ENCODE measurements at regions not wholly inside any gene's neighbourhood (a gene's known extent, or its start where the extent isn't known, plus 50 kb on each side); places are given as distances from the start of the nearest gene placed in this dataset.

- H3K27ac Mint-ChIP-seq (ENCODE audit: low read depth, unreplicated experiment), result no peak overlapping the region
- no peaks in the 10 kb centered on the region for H3K4me1 Mint-ChIP-seq (ENCODE audit: insufficient read depth, unreplicated experiment)
- DNase-seq (ENCODE audit: unreplicated experiment), result no peak
- H3K4me3 Mint-ChIP-seq (ENCODE audit: unreplicated experiment), result no peak overlapping the region
- CTCF ChIA-PET, result interaction anchor here (0.6 kb wide), 1 partner anchor 1590 kb away, joined by 3 read pairs; no protein-coding TSS in a partner anchor
- no peaks in the 10 kb centered on the region for H3K36me3 Mint-ChIP-seq (ENCODE audit: insufficient read depth, unreplicated experiment)
- intact Hi-C loops (cut with micrococcal nuclease), result no loop called here
- TF ChIP-seq CTCF (IDR thresholded peaks at IDR 0.05; ENCODE audit: unreplicated experiment), result no peak
- H3K9me3 Mint-ChIP-seq (ENCODE audit: unreplicated experiment), result peaks cover 59% of the 10 kb centered on the region
- POLR2A ChIA-PET, result no interaction called here
- no TSS peak for BruUV-seq (replicated peaks)
- H3K27me3 Mint-ChIP-seq (ENCODE audit: insufficient read depth, unreplicated experiment), result no peaks in the 10 kb centered on the region
Observed at GRCh38 chr19:30873691-30874090, 475.5 kb downstream of the TSHZ3 start.

GRCh38 chr19:30873003-30873402 lies 476.2 kb downstream of the TSHZ3 start:
- Mint-ChIP-seq H3K4me1 (ENCODE audit: insufficient read depth, unreplicated experiment) (no peaks in the 10 kb centered on the region), H3K27ac (ENCODE audit: low read depth, unreplicated experiment) (no peak overlapping the region), H3K9me3 (ENCODE audit: unreplicated experiment) (peaks cover 52% of the 10 kb centered on the region), H3K36me3 (ENCODE audit: insufficient read depth, unreplicated experiment) (no peaks in the 10 kb centered on the region), H3K4me3 (ENCODE audit: unreplicated experiment) (no peak overlapping the region), H3K27me3 (ENCODE audit: insufficient read depth, unreplicated experiment) (no peaks in the 10 kb centered on the region)
- CTCF ChIA-PET, result interaction anchor here (0.6 kb wide), 1 partner anchor 804 kb away, joined by 3 read pairs; no protein-coding TSS in a partner anchor
- no peak for DNase-seq (ENCODE audit: unreplicated experiment)
- no TSS peak for BruUV-seq (replicated peaks)
- POLR2A ChIA-PET, result no interaction called here
- intact Hi-C loops (cut with micrococcal nuclease), result no loop called here
- no peak for TF ChIP-seq CTCF (IDR thresholded peaks at IDR 0.05; ENCODE audit: unreplicated experiment)

GRCh38 chr19:30871979-30872378 lies 477.3 kb downstream of the TSHZ3 start:
- POLR2A ChIA-PET, result no interaction called here
- Mint-ChIP-seq H3K27me3 (ENCODE audit: insufficient read depth, unreplicated experiment) (no peaks in the 10 kb centered on the region), H3K4me1 (ENCODE audit: insufficient read depth, unreplicated experiment) (no peaks in the 10 kb centered on the region), H3K4me3 (ENCODE audit: unreplicated experiment) (no peak overlapping the region), H3K9me3 (ENCODE audit: unreplicated experiment) (peaks cover 42% of the 10 kb centered on the region), H3K27ac (ENCODE audit: low read depth, unreplicated experiment) (no peak overlapping the region), H3K36me3 (ENCODE audit: insufficient read depth, unreplicated experiment) (no peaks in the 10 kb centered on the region)
- no peak for DNase-seq (ENCODE audit: unreplicated experiment)
- BruUV-seq (replicated peaks), result no TSS peak
- intact Hi-C loops (cut with micrococcal nuclease), result no loop called here
- CTCF ChIA-PET, result no interaction called here
- no peak for TF ChIP-seq CTCF (IDR thresholded peaks at IDR 0.05; ENCODE audit: unreplicated experiment)

GRCh38 chr19:30870876-30871275 lies 478.4 kb downstream of the TSHZ3 start:
- no peak overlapping the region for H3K27ac Mint-ChIP-seq (ENCODE audit: low read depth, unreplicated experiment)
- POLR2A ChIA-PET, result no interaction called here

More at GRCh38 chr19:30870876-30871275, 478.4 kb downstream of the TSHZ3 start:
- Mint-ChIP-seq H3K27me3 (ENCODE audit: insufficient read depth, unreplicated experiment) (no peaks in the 10 kb centered on the region), H3K36me3 (ENCODE audit: insufficient read depth, unreplicated experiment) (no peaks in the 10 kb centered on the region), H3K4me3 (ENCODE audit: unreplicated experiment) (no peak overlapping the region), H3K9me3 (ENCODE audit: unreplicated experiment) (peaks cover 34% of the 10 kb centered on the region), H3K4me1 (ENCODE audit: insufficient read depth, unreplicated experiment) (no peaks in the 10 kb centered on the region)
- no peak for DNase-seq (ENCODE audit: unreplicated experiment)
- no peak for TF ChIP-seq CTCF (IDR thresholded peaks at IDR 0.05; ENCODE audit: unreplicated experiment)
- no TSS peak for BruUV-seq (replicated peaks)
- intact Hi-C loops (cut with micrococcal nuclease), result no loop called here
- CTCF ChIA-PET, result no interaction called here
